C4-2B (cell line): ENCODE measurements at regions not wholly inside any gene's neighbourhood (a gene's known extent, or its start where the extent isn't known, plus 50 kb on each side); places are given as distances from the start of the nearest gene placed in this dataset.
"Not testable (repeated sequence)": the region's sequence is repeated elsewhere in the genome, so short reads cannot be mapped to it uniquely, and the experiment has no call there.

ENCODE experiments used
- H3K27ac ChIP-seq: fragments of 450-650 bp; 2 replicates; pipeline ENCODE4 v1.5.1; 2017
- CTCF ChIP-seq: fragments of 450-650 bp; conservative IDR thresholded peaks from 2 replicates; pipeline ENCODE4 v1.5.1; 2017; ENCODE audit warnings: mild to moderate bottlenecking
- ZFX ChIP-seq: fragments of 450-650 bp; IDR thresholded peaks from 2 replicates; pipeline ENCODE4 v1.6.1; 2017

- TF ChIP-seq CTCF (no peak), ZFX (no peak)
- H3K27ac ChIP-seq: no peak overlapping the region
Measured at GRCh38 chr12:75863533-75863932, 168.0 kb downstream of the PHLDA1 start.

GRCh38 chr12:75862692-75863471 lies 168.7 kb downstream of the PHLDA1 start:
- TF ChIP-seq CTCF (no peak), ZFX (no peak)
- no peak overlapping the region for H3K27ac ChIP-seq

GRCh38 chr12:75859868-75860267 lies 171.7 kb downstream of the PHLDA1 start:
- TF ChIP-seq ZFX: no peak
- TF ChIP-seq CTCF: no peak

GRCh38 chr12:75856235-75856634 lies 175.3 kb downstream of the PHLDA1 start:
- TF ChIP-seq CTCF (no peak), ZFX (no peak)
- H3K27ac ChIP-seq: no peak overlapping the region

More at GRCh38 chr12:75859868-75860267, 171.7 kb downstream of the PHLDA1 start:
- H3K27ac ChIP-seq: no peak overlapping the region

GRCh38 chr12:75855360-75855759 lies 176.2 kb downstream of the PHLDA1 start:
- no peak for TF ChIP-seq CTCF
- no peak for TF ChIP-seq ZFX
- no peak overlapping the region for H3K27ac ChIP-seq

GRCh38 chr12:75854681-75855309 lies 176.8 kb downstream of the PHLDA1 start:
- H3K27ac ChIP-seq: no peak overlapping the region
- no peak for TF ChIP-seq CTCF
- no peak for TF ChIP-seq ZFX

- not testable (repeated sequence) for H3K27ac ChIP-seq
Measured at GRCh38 chr12:75854137-75854536, 177.4 kb downstream of the PHLDA1 start.
